ENCODE measurements at regions not wholly inside any gene's neighbourhood (a gene's known extent, or its start where the extent isn't known, plus 50 kb on each side); places are given as distances from the start of the nearest gene placed in this dataset.

GRCh38 chr15:69855258-69856000 lies 242.3 kb downstream of the TLE3 start:
- Histone ChIP-seq H4K20me1 (ENCODE audit: insufficient read depth) (no peaks in the 10 kb centered on the region), H3K4me1 (ENCODE audit: control insufficient read depth in 1 of 2, insufficient read depth in 2 of 2, low read depth in 1 of 2, low read length in 1 of 2) (peaks cover 35 to 40% of the 10 kb centered on the region in 2 experiments), H3K36me3 (replicated peaks in 1 of 2; ENCODE audit: control insufficient read depth in 1 of 2, insufficient read depth in 2 of 2, low read length in 1 of 2) (no peaks in the 10 kb centered on the region), H3K9me3 (no peaks in the 10 kb centered on the region), H3K9me2 (no peaks in the 10 kb centered on the region), H3K9ac (peak overlapping the region; percentile 67; the same call in 1 of the 2 replicates), H3K79me2 (ENCODE audit: insufficient read depth) (peaks cover 7% of the 10 kb centered on the region; the same call in 1 of the 2 replicates), H2AFZ (ENCODE audit: low read depth) (peak overlapping the region; percentile 71; the same call in 1 of the 2 replicates), H3K27ac (ENCODE audit: low read depth in 2 of 2, low read length in 1 of 2) (peak overlapping the region; percentile 76 to 98), H3K4me3 (ENCODE audit: low read depth in 2 of 2, low read length in 1 of 2) (peak overlapping the region in 1 of 2 experiments; percentile 13; a peak in 2 of 4 replicates), H3F3A (replicated peaks; ENCODE audit: insufficient read depth) (peaks cover 29% of the 10 kb centered on the region), H3K27me3 (ENCODE audit: insufficient read depth) (no peaks in the 10 kb centered on the region), H3K4me2 (peak overlapping the region; percentile 61)
- CTCF ChIA-PET, result interaction anchor here (1.1 kb wide), 1 partner anchor 14 kb away, joined by 3 read pairs; no protein-coding TSS in a partner anchor
- no peak for TF ChIP-seq SIN3A (IDR thresholded peaks at IDR 0.05; ENCODE audit: borderline replicate concordance, low read depth, low read length)
- no peak for TF ChIP-seq TAF1 (IDR thresholded peaks at IDR 0.05; ENCODE audit: borderline replicate concordance, low read depth, low read length)
- no peak for TF ChIP-seq PBX3 (IDR thresholded peaks at IDR 0.05)
- no peak for TF ChIP-seq RXRA (IDR thresholded peaks at IDR 0.05; ENCODE audit: borderline replicate concordance, low read depth)
- no peak for TF ChIP-seq POLR2AphosphoS5 (IDR thresholded peaks at IDR 0.05; ENCODE audit: low read depth, low read length)
- TF ChIP-seq RAD21 (IDR thresholded peaks at IDR 0.05; ENCODE audit: low read length), result no peak
- TF ChIP-seq ZBTB33 (IDR thresholded peaks at IDR 0.05; ENCODE audit: borderline replicate concordance, low read depth), result no peak
- TF ChIP-seq IRF3 (IDR thresholded peaks at IDR 0.05; ENCODE audit: low read depth, low read length), result no peak
- TF ChIP-seq FOSL2 (IDR thresholded peaks at IDR 0.05; ENCODE audit: borderline replicate concordance, low read depth), result no peak
- TF ChIP-seq YY1 (IDR thresholded peaks at IDR 0.05; ENCODE audit: low read depth), result no peak
- no peak for TF ChIP-seq CHD2 (IDR thresholded peaks at IDR 0.05; ENCODE audit: low read length, partially characterized antibody)
- 0 out of 2 replicates have a peak, but pooled peaks have one; percentile 18 for TF ChIP-seq RCOR1 (IDR thresholded peaks at IDR 0.05; ENCODE audit: low read length)
- TF ChIP-seq GATA2 (CRISPR knock-in tag; IDR thresholded peaks at IDR 0.05), result peak; percentile 82
- no peak for TF ChIP-seq ELF1 (IDR thresholded peaks at IDR 0.05)
- TF ChIP-seq FOXJ3 (CRISPR knock-in tag; IDR thresholded peaks at IDR 0.05), result no peak
- no peak for TF ChIP-seq CTCF (IDR thresholded peaks at IDR 0.05)
- peak in 1 of 2 experiments; percentile 38; a peak in 1 of 4 replicates for TF ChIP-seq EP300 (IDR thresholded peaks at IDR 0.05; ENCODE audit: borderline replicate concordance in 1 of 2, low read depth in 1 of 2, low read length in 1 of 2)
- TF ChIP-seq REST (IDR thresholded peaks at IDR 0.05; ENCODE audit: low read depth, low read length), result no peak
- no peak for TF ChIP-seq MAX (IDR thresholded peaks at IDR 0.05; ENCODE audit: low read depth)
- no peak for TF ChIP-seq JUND (IDR thresholded peaks at IDR 0.05)
- no peak for TF ChIP-seq USF1 (IDR thresholded peaks at IDR 0.05; ENCODE audit: borderline replicate concordance, low read depth)
- POLR2A ChIA-PET, result interaction anchor here (0.6 to 1.0 kb wide), 2 partner anchors 177 to 242 kb away, joined by 3 to 4 read pairs; partner anchors contain the start of gene TLE3
- DNase-seq, result peak; percentile 47
- WGBS (ENCODE audit: low lambda C conversion rate), result 72% methylated on average over 13 of the region's 13 CpGs

Data from SK-N-SH (cell line).